Eye (tissue), 1 donor: ENCODE measurements at regions not wholly inside any gene's neighbourhood (a gene's known extent, or its start where the extent isn't known, plus 50 kb on each side); places are given as distances from the start of the nearest gene placed in this dataset.
"Not testable (repeated sequence)": the region's sequence is repeated elsewhere in the genome, so short reads cannot be mapped to it uniquely, and the experiment has no call there.

Source experiments
- DNase-seq: peaks from one replicate; pipeline ENCODE4 v3.0.0-alpha.2; 2015

GRCh38 chr4:128560754-128561495 is 248.6 kb upstream of the JADE1 start:
- DNase-seq: no peak

GRCh38 chr4:128558896-128559679 is 250.4 kb upstream of the JADE1 start:
- DNase-seq: peak; percentile 22

- DNase-seq: no peak
Measured at GRCh38 chr4:128556756-128557155, 252.7 kb upstream of the JADE1 start.

- DNase-seq: peak; percentile 41
Measured at GRCh38 chr4:128553686-128554515, 255.6 kb upstream of the JADE1 start.

GRCh38 chr4:128552586-128552907 is 257.0 kb upstream of the JADE1 start:
- DNase-seq: no peak

- no peak for DNase-seq
Measured at GRCh38 chr4:128551280-128551679, 258.2 kb upstream of the JADE1 start.

GRCh38 chr4:128550060-128550459 is 259.4 kb upstream of the JADE1 start:
- DNase-seq: no peak

GRCh38 chr4:128549636-128550035 is 259.9 kb upstream of the JADE1 start:
- DNase-seq: no peak

GRCh38 chr4:128548381-128548780 is 260.8 kb upstream of the PGRMC2 start:
- DNase-seq: no peak

GRCh38 chr4:128544272-128544671 is 256.7 kb upstream of the PGRMC2 start:
- DNase-seq: no peak

- DNase-seq: no peak
Measured at GRCh38 chr4:128543696-128544095, 256.1 kb upstream of the PGRMC2 start.

GRCh38 chr4:128542047-128542446 is 254.4 kb upstream of the PGRMC2 start:
- DNase-seq: no peak

GRCh38 chr4:128540122-128540521 is 252.5 kb upstream of the PGRMC2 start:
- DNase-seq: no peak

- no peak for DNase-seq
Measured at GRCh38 chr4:128538111-128538882, 250.7 kb upstream of the PGRMC2 start.

GRCh38 chr4:128536746-128537145 is 249.1 kb upstream of the PGRMC2 start:
- DNase-seq: no peak

- DNase-seq: not testable (repeated sequence)
Measured at GRCh38 chr4:128535510-128535909, 247.9 kb upstream of the PGRMC2 start.

- DNase-seq: no peak
Measured at GRCh38 chr4:128528793-128529553, 241.4 kb upstream of the PGRMC2 start.

GRCh38 chr4:128527946-128528576 is 240.4 kb upstream of the PGRMC2 start:
- no peak for DNase-seq

GRCh38 chr4:128527351-128527750 is 239.7 kb upstream of the PGRMC2 start:
- no peak for DNase-seq

- no peak for DNase-seq
Measured at GRCh38 chr4:128525992-128526630, 238.5 kb upstream of the PGRMC2 start.

- DNase-seq: no peak
Measured at GRCh38 chr4:128525387-128525786, 237.8 kb upstream of the PGRMC2 start.
